ENCODE measurements at regions not wholly inside any gene's neighbourhood (a gene's known extent, or its start where the extent isn't known, plus 50 kb on each side); places are given as distances from the start of the nearest gene placed in this dataset.

- TF ChIP-seq CTCF (conservative IDR thresholded peaks at IDR 0.05), result no peak
- no peak for TF ChIP-seq ZFX (IDR thresholded peaks at IDR 0.05)
Observed at GRCh38 chr9:126089789-126090188, 236.8 kb upstream of the MVB12B start.

Data from C4-2B (cell line).